Caco-2 (cell line): ENCODE measurements at regions not wholly inside any gene's neighbourhood (a gene's known extent, or its start where the extent isn't known, plus 50 kb on each side); places are given as distances from the start of the nearest gene placed in this dataset.

Experiments used
- BruUV-seq: library from RNA; stranded (reverse); fragments of 400-500 nt; replicated peaks from 2 replicates; lab custom pipeline; 2021; lab: Mats Ljungman, UMichigan
- CTCF ChIA-PET: fragments of 300-600 bp; sonication (Branson Sonifier 250); formaldehyde crosslinking; loops from one replicate; lab custom pipeline; 2022; ENCODE audit warnings: antibody characterized with exemption; lab: Charles Lee
- POLR2A ChIA-PET: fragments of 300-600 bp; sonication (Branson Sonifier 250); formaldehyde crosslinking; loops from one replicate; lab custom pipeline; 2022; ENCODE audit warnings: antibody characterized with exemption; lab: Charles Lee
- DNase-seq, 2 experiments: peaks; one replicate each; pipeline versions ENCODE4 v3.0.0 to v3.0.0-alpha.2; 2020 to 2022
- H3K27me3 ChIP-seq: replicated peaks from 2 replicates; pipeline ENCODE4 v1.6.0; 2011; ENCODE audit warnings: low read length; ENCODE audit not compliant: control insufficient read depth, insufficient read depth
- H3K36me3 ChIP-seq: 2 replicates; pipeline ENCODE4 v1.5.1; 2011; ENCODE audit warnings: low read length; ENCODE audit not compliant: control insufficient read depth, insufficient read depth
- H3K4me1 ChIP-seq: fragments of 250-450 bp; sonication (Bioruptor Pico); 2 replicates; pipeline ENCODE4 v1.5.1; 2020; ENCODE audit warnings: mild to moderate bottlenecking
- H3K4me3 ChIP-seq: 2 replicates; pipeline ENCODE4 v1.5.1; 2011; ENCODE audit warnings: low read depth, mild to moderate bottlenecking, control low read depth, low read length
- H3K9me3 ChIP-seq: fragments of 250-450 bp; sonication (Bioruptor Pico); 2 replicates; pipeline ENCODE4 v1.5.1; 2020; ENCODE audit warnings: mild to moderate bottlenecking, moderate library complexity
- H3K27ac Mint-ChIP-seq: one replicate; pipeline ENCODE4 v1.8.0; 2022; ENCODE audit warnings: mixed read lengths; ENCODE audit not compliant: unreplicated experiment
- H3K27me3 Mint-ChIP-seq: one replicate; pipeline ENCODE4 v1.8.0; 2022; ENCODE audit warnings: mixed read lengths; ENCODE audit not compliant: insufficient read depth, unreplicated experiment
- H3K36me3 Mint-ChIP-seq: one replicate; pipeline ENCODE4 v1.8.0; 2022; ENCODE audit warnings: mild to moderate bottlenecking, mixed read lengths; ENCODE audit not compliant: insufficient read depth, unreplicated experiment
- H3K4me1 Mint-ChIP-seq: one replicate; pipeline ENCODE4 v1.8.0; 2022; ENCODE audit warnings: low read depth, mixed read lengths; ENCODE audit not compliant: unreplicated experiment
- H3K4me3 Mint-ChIP-seq: one replicate; pipeline ENCODE4 v1.8.0; 2022; ENCODE audit warnings: mild to moderate bottlenecking, moderate library complexity, mixed read lengths; ENCODE audit not compliant: unreplicated experiment
- H3K9me3 Mint-ChIP-seq: one replicate; pipeline ENCODE4 v1.8.0; 2022; ENCODE audit warnings: mixed read lengths; ENCODE audit not compliant: unreplicated experiment
- CTCF ChIP-seq, 2 experiments: fragments of 200-600 bp in 1 of 2; IDR thresholded peaks; 1 replicate in 1 of 2; 2 replicates in 1 of 2; pipeline versions ENCODE4 v1.5.1 to v1.8.0; 2011 to 2022; ENCODE audit warnings: antibody characterized with exemption in 1 of 2, control low read depth in 1 of 2, inconsistent platforms in 1 of 2, low read depth in 1 of 2, low read length in 1 of 2, mild to moderate bottlenecking in 1 of 2, moderate library complexity in 1 of 2; ENCODE audit not compliant: insufficient read depth in 1 of 2, severe bottlenecking in 1 of 2, unreplicated experiment in 1 of 2
- intact Hi-C: fragments of 100-400 bp; cut with micrococcal nuclease; formaldehyde crosslinking; loops from one replicate; pipeline ENCODE4 v1.10.0; 2022; ENCODE audit not compliant: unreplicated experiment

- H3K27ac Mint-ChIP-seq, result no peak overlapping the region
- CTCF ChIA-PET, result no interaction called here
These were observed 1138.3 kb downstream of the ROBO2 start for GRCh38 chr3:78178209-78178608.

DNA sequence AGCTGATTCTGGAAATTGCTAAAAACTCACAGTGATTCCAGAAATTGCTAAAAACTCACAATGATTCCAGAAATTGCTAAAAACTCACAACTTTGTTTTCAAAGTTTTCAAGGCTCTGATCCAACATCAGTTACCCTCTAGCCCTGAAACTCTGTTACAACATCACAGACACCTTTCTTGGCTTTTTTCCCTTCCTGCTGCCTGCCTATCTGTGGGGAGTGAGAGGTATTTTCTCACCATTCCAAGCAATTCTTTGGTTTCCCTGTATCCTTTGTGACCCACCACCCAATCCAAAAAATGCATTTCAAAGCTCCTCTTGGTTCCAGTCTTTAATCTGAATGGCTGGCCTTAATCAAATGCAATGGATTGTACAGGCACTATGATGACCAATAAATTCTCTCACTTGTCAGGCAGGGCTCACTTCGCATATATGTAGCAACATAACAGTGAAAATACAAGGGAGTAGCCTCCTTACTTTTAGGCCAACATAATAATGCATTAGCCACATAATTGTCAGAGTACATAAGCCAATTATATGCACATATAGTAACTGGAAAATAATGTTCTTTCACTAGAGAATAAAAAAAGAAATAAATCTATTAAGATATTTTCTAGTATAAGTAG lies 1139.0 kb downstream of the ROBO2 start:
- Histone ChIP-seq H3K4me3 (no peak overlapping the region), H3K36me3 (no peaks in the 10 kb centered on the region), H3K4me1 (no peaks in the 10 kb centered on the region), H3K27me3 (no peaks in the 10 kb centered on the region), H3K9me3 (no peaks in the 10 kb centered on the region)
- BruUV-seq, result no TSS peak
- no peak overlapping the region for H3K4me3 Mint-ChIP-seq
- no peak for TF ChIP-seq CTCF (IDR thresholded peaks at IDR 0.05; ENCODE audit: insufficient read depth in 1 of 2, low read depth in 1 of 2, low read length in 1 of 2, severe bottlenecking in 1 of 2, unreplicated experiment in 1 of 2)
- DNase-seq, result no peak
- no peaks in the 10 kb centered on the region for H3K36me3 Mint-ChIP-seq
- H3K4me1 Mint-ChIP-seq, result no peaks in the 10 kb centered on the region
- H3K9me3 Mint-ChIP-seq, result no peaks in the 10 kb centered on the region
- intact Hi-C loops, result no loop called here
- CTCF ChIA-PET, result no interaction called here
- peaks cover 7% of the 10 kb centered on the region for H3K27me3 Mint-ChIP-seq
- H3K27ac Mint-ChIP-seq, result no peak overlapping the region
- POLR2A ChIA-PET, result no interaction called here

More at GRCh38 chr3:78178209-78178608, 1138.3 kb downstream of the ROBO2 start:
- Histone ChIP-seq H3K4me3 (no peak overlapping the region), H3K4me1 (no peaks in the 10 kb centered on the region), H3K36me3 (no peaks in the 10 kb centered on the region), H3K27me3 (no peaks in the 10 kb centered on the region), H3K9me3 (no peaks in the 10 kb centered on the region)
- no peak for TF ChIP-seq CTCF (IDR thresholded peaks at IDR 0.05; ENCODE audit: insufficient read depth in 1 of 2, low read depth in 1 of 2, low read length in 1 of 2, severe bottlenecking in 1 of 2, unreplicated experiment in 1 of 2)
- no peak for DNase-seq
- Mint-ChIP-seq H3K4me3 (no peak overlapping the region), H3K4me1 (no peaks in the 10 kb centered on the region), H3K36me3 (no peaks in the 10 kb centered on the region), H3K9me3 (no peaks in the 10 kb centered on the region), H3K27me3 (peaks cover 5% of the 10 kb centered on the region)
- POLR2A ChIA-PET, result no interaction called here
- no TSS peak for BruUV-seq
- intact Hi-C loops, result no loop called here

- no peaks in the 10 kb centered on the region for H3K4me1 ChIP-seq
- ChIA-PET CTCF (no interaction called here), POLR2A (no interaction called here)
- DNase-seq, result no peak
- no peaks in the 10 kb centered on the region for H3K4me1 Mint-ChIP-seq
- no peaks in the 10 kb centered on the region for H3K36me3 Mint-ChIP-seq
- H3K4me3 ChIP-seq, result no peak overlapping the region
- H3K27me3 Mint-ChIP-seq, result peaks cover 6% of the 10 kb centered on the region
- intact Hi-C loops, result no loop called here
- BruUV-seq, result no TSS peak
- no peak for TF ChIP-seq CTCF (IDR thresholded peaks at IDR 0.05; ENCODE audit: insufficient read depth in 1 of 2, low read depth in 1 of 2, low read length in 1 of 2, severe bottlenecking in 1 of 2, unreplicated experiment in 1 of 2)
- no peak overlapping the region for H3K27ac Mint-ChIP-seq
- no peaks in the 10 kb centered on the region for H3K9me3 ChIP-seq
- H3K27me3 ChIP-seq, result no peaks in the 10 kb centered on the region
- no peaks in the 10 kb centered on the region for H3K36me3 ChIP-seq
- no peaks in the 10 kb centered on the region for H3K9me3 Mint-ChIP-seq
- no peak overlapping the region for H3K4me3 Mint-ChIP-seq
These were observed 1144.2 kb downstream of the ROBO2 start for GRCh38 chr3:78183906-78184599.
